WTC11 (cell line): ENCODE measurements at regions not wholly inside any gene's neighbourhood (a gene's known extent, or its start where the extent isn't known, plus 50 kb on each side); places are given as distances from the start of the nearest gene placed in this dataset.

Experiments
- ATAC-seq: fragments of 200-7000 bp; cut with Tn5 transposase; 2 replicates; pipeline ENCODE4 v1.10.0; 2021; ENCODE audit warnings: mild to moderate bottlenecking, moderate library complexity
- CTCF ChIA-PET: fragments of 300-600 bp; sonication (Branson Sonifier 250); formaldehyde crosslinking; loops from one replicate; lab custom pipeline; 2021; ENCODE audit warnings: antibody characterized with exemption; lab: Charles Lee
- POLR2A ChIA-PET: fragments of 350-600 bp; sonication (Branson Sonifier 250); formaldehyde crosslinking; loops from one replicate; lab custom pipeline; 2021; ENCODE audit warnings: antibody characterized with exemption; lab: Charles Lee
- DNase-seq: peaks from one replicate; pipeline ENCODE4 v3.0.0; 2021; ENCODE audit warnings: low spot score
- H3K27ac Mint-ChIP-seq: 2 replicates; pipeline ENCODE4 v1.8.0; 2021; ENCODE audit warnings: mixed read lengths
- H3K27me3 Mint-ChIP-seq: 2 replicates; pipeline ENCODE4 v1.8.0; 2021; ENCODE audit warnings: low read depth, mild to moderate bottlenecking, moderate library complexity, mixed read lengths
- H3K36me3 Mint-ChIP-seq: 2 replicates; pipeline ENCODE4 v1.8.0; 2021; ENCODE audit warnings: mixed read lengths
- H3K4me1 Mint-ChIP-seq: 2 replicates; pipeline ENCODE4 v1.8.0; 2022; ENCODE audit warnings: mixed read lengths
- H3K4me3 Mint-ChIP-seq: 2 replicates; pipeline ENCODE4 v1.8.0; 2021; ENCODE audit warnings: mild to moderate bottlenecking, moderate library complexity, mixed read lengths
- H3K9me3 Mint-ChIP-seq: 2 replicates; pipeline ENCODE4 v1.8.0; 2021; ENCODE audit warnings: mixed read lengths
- ATF1 ChIP-seq: sonication (generic); formaldehyde crosslinking; IDR thresholded peaks from 2 replicates; pipeline ENCODE4 v1.8.1; 2023; ENCODE audit warnings: mild to moderate bottlenecking, moderate library complexity, missing genetic modification reagents
- ATF2 ChIP-seq: sonication (generic); formaldehyde crosslinking; IDR thresholded peaks from 2 replicates; pipeline ENCODE4 v1.8.1; 2022; ENCODE audit warnings: low read depth, missing genetic modification reagents, borderline replicate concordance
- CREM ChIP-seq: sonication (generic); formaldehyde crosslinking; IDR thresholded peaks from 2 replicates; pipeline ENCODE4 v1.8.1; 2022; ENCODE audit warnings: mild to moderate bottlenecking, missing genetic modification reagents, moderate library complexity
- CTCF ChIP-seq: fragments of 200-600 bp; IDR thresholded peaks from 2 replicates; pipeline ENCODE4 v1.8.0; 2022; ENCODE audit warnings: antibody characterized with exemption
- E2F4 ChIP-seq: sonication (generic); formaldehyde crosslinking; IDR thresholded peaks from 2 replicates; pipeline ENCODE4 v1.8.1; 2022; ENCODE audit warnings: low read depth, mild to moderate bottlenecking, moderate library complexity, missing genetic modification reagents, borderline replicate concordance
- ESRRA ChIP-seq: sonication (generic); formaldehyde crosslinking; IDR thresholded peaks from 2 replicates; pipeline ENCODE4 v1.8.1; 2022; ENCODE audit warnings: mild to moderate bottlenecking, missing genetic modification reagents, borderline replicate concordance
- FOXJ3 ChIP-seq: sonication (generic); formaldehyde crosslinking; IDR thresholded peaks from 2 replicates; pipeline ENCODE4 v1.9.0; 2021; ENCODE audit warnings: missing genetic modification reagents, mild to moderate bottlenecking, borderline replicate concordance
- GRHL2 ChIP-seq: fragments of 250-450 bp; sonication (Bioruptor Pico); IDR thresholded peaks from 2 replicates; pipeline ENCODE4 v1.8.0; 2022; ENCODE audit warnings: mild to moderate bottlenecking, moderate library complexity; ENCODE audit not compliant: insufficient replicate concordance, severe bottlenecking
- GTF2I ChIP-seq: fragments of 250-450 bp; sonication (Bioruptor Pico); conservative IDR thresholded peaks from 2 replicates; pipeline ENCODE4 v1.4.0; 2021; ENCODE audit warnings: mild to moderate bottlenecking
- HMGA2 ChIP-seq: fragments of 250-450 bp; sonication (Bioruptor Pico); IDR thresholded peaks from 2 replicates; pipeline ENCODE4 v1.4.0; 2021; ENCODE audit warnings: mild to moderate bottlenecking, moderate library complexity
- HMGXB4 ChIP-seq: sonication (generic); formaldehyde crosslinking; IDR thresholded peaks from 2 replicates; pipeline ENCODE4 v1.8.1; 2023; ENCODE audit warnings: mild to moderate bottlenecking, moderate library complexity, missing genetic modification reagents
- JAZF1 ChIP-seq: fragments of 250-450 bp; sonication (Bioruptor Pico); IDR thresholded peaks from 2 replicates; pipeline ENCODE4 v1.9.0; 2021; ENCODE audit warnings: moderate library complexity, mild to moderate bottlenecking, inconsistent platforms
- KAT7 ChIP-seq: sonication (generic); formaldehyde crosslinking; IDR thresholded peaks from 2 replicates; pipeline ENCODE4 v1.8.1; 2023; ENCODE audit warnings: missing genetic modification reagents, mild to moderate bottlenecking, borderline replicate concordance
- MXD4 ChIP-seq: fragments of 250-450 bp; sonication (Bioruptor Pico); IDR thresholded peaks from 2 replicates; pipeline ENCODE4 v1.8.0; 2021; ENCODE audit warnings: mild to moderate bottlenecking, moderate library complexity, borderline replicate concordance
- NFATC4 ChIP-seq: fragments of 250-450 bp; sonication (Bioruptor Pico); IDR thresholded peaks from 2 replicates; pipeline ENCODE4 v1.9.0; 2021; ENCODE audit warnings: mild to moderate bottlenecking
- NFE2L1 ChIP-seq: sonication (generic); formaldehyde crosslinking; IDR thresholded peaks from 2 replicates; pipeline ENCODE4 v1.8.1; 2023; ENCODE audit warnings: missing genetic modification reagents
- PREB ChIP-seq: sonication (generic); formaldehyde crosslinking; IDR thresholded peaks from 2 replicates; pipeline ENCODE4 v1.8.1; 2022; ENCODE audit warnings: mild to moderate bottlenecking, missing genetic modification reagents, moderate library complexity, borderline replicate concordance
- PRRX2 ChIP-seq: fragments of 250-450 bp; sonication (Bioruptor Pico); IDR thresholded peaks from 2 replicates; pipeline ENCODE4 v1.8.0; 2021; ENCODE audit warnings: mild to moderate bottlenecking
- RELA ChIP-seq: sonication (generic); formaldehyde crosslinking; IDR thresholded peaks from 2 replicates; pipeline ENCODE4 v1.8.1; 2022; ENCODE audit warnings: missing genetic modification reagents, mild to moderate bottlenecking, borderline replicate concordance
- SP1 ChIP-seq: sonication (generic); formaldehyde crosslinking; conservative IDR thresholded peaks from 2 replicates; pipeline ENCODE4 v1.8.1; 2022; ENCODE audit warnings: missing genetic modification reagents
- TP53 ChIP-seq: sonication (generic); formaldehyde crosslinking; IDR thresholded peaks from 2 replicates; pipeline ENCODE4 v1.8.1; 2023; ENCODE audit warnings: mild to moderate bottlenecking, missing genetic modification reagents
- USF1 ChIP-seq: sonication (generic); formaldehyde crosslinking; IDR thresholded peaks from 2 replicates; pipeline ENCODE4 v1.8.0; 2022; ENCODE audit warnings: mild to moderate bottlenecking, missing genetic modification reagents
- ZBTB21 ChIP-seq: sonication (generic); formaldehyde crosslinking; IDR thresholded peaks from 2 replicates; pipeline ENCODE4 v1.8.1; 2023; ENCODE audit warnings: mild to moderate bottlenecking, missing genetic modification reagents, borderline replicate concordance
- ZMAT4 ChIP-seq: fragments of 250-450 bp; sonication (Bioruptor Pico); IDR thresholded peaks from 2 replicates; pipeline ENCODE4 v1.9.0; 2021; ENCODE audit warnings: mild to moderate bottlenecking
- ZNF121 ChIP-seq: sonication (generic); formaldehyde crosslinking; IDR thresholded peaks from 2 replicates; pipeline ENCODE4 v1.8.0; 2023; ENCODE audit warnings: missing genetic modification reagents
- ZNF263 ChIP-seq: sonication (generic); formaldehyde crosslinking; IDR thresholded peaks from 2 replicates; pipeline ENCODE4 v1.8.1; 2022; ENCODE audit warnings: low read depth, mild to moderate bottlenecking, moderate library complexity, missing genetic modification reagents
- ZNF317 ChIP-seq: sonication (generic); formaldehyde crosslinking; IDR thresholded peaks from 2 replicates; pipeline ENCODE4 v1.8.1; 2023; ENCODE audit warnings: low read depth, mild to moderate bottlenecking, moderate library complexity, missing genetic modification reagents, borderline replicate concordance

- H3K27me3 Mint-ChIP-seq = peaks cover 6% of the 10 kb centered on the region
- POLR2A ChIA-PET = no interaction called here
- TF ChIP-seq KAT7 (no peak), ESRRA (no peak), MXD4 (CRISPR knock-in tag) (no peak), E2F4 (no peak), CREM (CRISPR knock-in tag) (no peak), USF1 (CRISPR knock-in tag) (no peak), GRHL2 (CRISPR knock-in tag) (no peak), ZNF263 (CRISPR knock-in tag) (no peak), TP53 (no peak), NFATC4 (no peak), PRRX2 (CRISPR knock-in tag) (no peak), RELA (CRISPR knock-in tag) (no peak), ZNF121 (CRISPR knock-in tag) (no peak), JAZF1 (no peak), GTF2I (CRISPR knock-in tag) (no peak), PREB (CRISPR knock-in tag) (no peak), ZBTB21 (CRISPR knock-in tag) (no peak), SP1 (no peak), NFE2L1 (CRISPR knock-in tag) (no peak)
- TF ChIP-seq, all 79 proteins: peak for 0
- ATAC-seq (no peak), DNase-seq (no peak)
- peaks cover 29% of the 10 kb centered on the region for H3K36me3 Mint-ChIP-seq
- H3K9me3 Mint-ChIP-seq = peaks cover 40% of the 10 kb centered on the region
- CTCF ChIA-PET = no interaction called here
- H3K4me1 Mint-ChIP-seq = no peaks in the 10 kb centered on the region
- no peak overlapping the region for H3K4me3 Mint-ChIP-seq
- H3K27ac Mint-ChIP-seq = no peak overlapping the region
These were observed 210.2 kb upstream of the LCORL start for GRCh38 chr4:18231726-18232125.

GRCh38 chr4:18227880-18228279 lies 206.3 kb upstream of the LCORL start:
- ATAC-seq (no peak), DNase-seq (no peak)
- CTCF ChIA-PET = no interaction called here
- peaks cover 52% of the 10 kb centered on the region for H3K9me3 Mint-ChIP-seq
- H3K27me3 Mint-ChIP-seq = peaks cover 9% of the 10 kb centered on the region
- POLR2A ChIA-PET = no interaction called here
- no peak overlapping the region for H3K4me3 Mint-ChIP-seq
- no peak for TF ChIP-seq CTCF
- no peak for TF ChIP-seq ZNF317 (CRISPR knock-in tag)
- TF ChIP-seq ATF1 = no peak
- TF ChIP-seq ZMAT4 (CRISPR knock-in tag) = no peak
- TF ChIP-seq HMGA2 (CRISPR knock-in tag) = no peak
- no peak for TF ChIP-seq ATF2 (CRISPR knock-in tag)
- no peak for TF ChIP-seq HMGXB4 (CRISPR knock-in tag)
- no peak for TF ChIP-seq FOXJ3
- TF ChIP-seq, all 79 proteins: peak for 0
- Mint-ChIP-seq H3K36me3 (peaks cover 29% of the 10 kb centered on the region), H3K27ac (no peak overlapping the region), H3K4me1 (no peaks in the 10 kb centered on the region)
